ENCODE measurements at regions not wholly inside any gene's neighbourhood (a gene's known extent, or its start where the extent isn't known, plus 50 kb on each side); places are given as distances from the start of the nearest gene placed in this dataset.

DNA sequence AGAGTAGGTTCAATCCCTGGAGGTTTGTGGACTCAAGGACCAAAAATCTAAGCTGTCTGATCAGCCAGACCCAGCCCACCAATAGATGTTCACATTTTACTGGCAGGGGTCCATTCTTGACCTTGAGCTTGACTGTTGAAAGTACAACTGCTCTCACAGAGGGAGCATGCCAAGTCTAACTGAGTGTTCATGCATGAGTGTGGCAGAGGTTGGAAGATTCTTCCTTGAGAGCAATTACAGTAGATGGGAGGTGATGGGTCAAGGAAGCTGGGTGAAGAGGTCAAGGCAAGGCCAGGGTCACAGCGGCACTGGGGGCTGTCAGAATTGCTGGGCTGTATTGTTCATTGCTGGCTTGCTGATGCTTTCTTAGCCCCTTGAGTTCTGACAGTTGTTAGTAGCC, 202.8 kb upstream of the SVIL start:
- no peak overlapping the region for H3K4me3 ChIP-seq (ENCODE audit: low read depth, low read length)
- TF ChIP-seq, protein P1, sequence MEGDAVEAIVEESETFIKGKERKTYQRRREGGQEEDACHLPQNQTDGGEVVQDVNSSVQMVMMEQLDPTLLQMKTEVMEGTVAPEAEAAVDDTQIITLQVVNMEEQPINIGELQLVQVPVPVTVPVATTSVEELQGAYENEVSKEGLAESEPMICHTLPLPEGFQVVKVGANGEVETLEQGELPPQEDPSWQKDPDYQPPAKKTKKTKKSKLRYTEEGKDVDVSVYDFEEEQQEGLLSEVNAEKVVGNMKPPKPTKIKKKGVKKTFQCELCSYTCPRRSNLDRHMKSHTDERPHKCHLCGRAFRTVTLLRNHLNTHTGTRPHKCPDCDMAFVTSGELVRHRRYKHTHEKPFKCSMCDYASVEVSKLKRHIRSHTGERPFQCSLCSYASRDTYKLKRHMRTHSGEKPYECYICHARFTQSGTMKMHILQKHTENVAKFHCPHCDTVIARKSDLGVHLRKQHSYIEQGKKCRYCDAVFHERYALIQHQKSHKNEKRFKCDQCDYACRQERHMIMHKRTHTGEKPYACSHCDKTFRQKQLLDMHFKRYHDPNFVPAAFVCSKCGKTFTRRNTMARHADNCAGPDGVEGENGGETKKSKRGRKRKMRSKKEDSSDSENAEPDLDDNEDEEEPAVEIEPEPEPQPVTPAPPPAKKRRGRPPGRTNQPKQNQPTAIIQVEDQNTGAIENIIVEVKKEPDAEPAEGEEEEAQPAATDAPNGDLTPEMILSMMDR (IDR thresholded peaks at IDR 0.05; ENCODE audit: insufficient read depth, low read length, missing control alignments), result no peak
- ChIA-PET CTCF (interaction anchor here (0.6 kb wide), 1 partner anchor 10 kb away, joined by 3 read pairs; no protein-coding TSS in a partner anchor), POLR2A (no interaction called here)
- DNase-seq (ENCODE audit: low read depth, low spot score), result no peak

DNA sequence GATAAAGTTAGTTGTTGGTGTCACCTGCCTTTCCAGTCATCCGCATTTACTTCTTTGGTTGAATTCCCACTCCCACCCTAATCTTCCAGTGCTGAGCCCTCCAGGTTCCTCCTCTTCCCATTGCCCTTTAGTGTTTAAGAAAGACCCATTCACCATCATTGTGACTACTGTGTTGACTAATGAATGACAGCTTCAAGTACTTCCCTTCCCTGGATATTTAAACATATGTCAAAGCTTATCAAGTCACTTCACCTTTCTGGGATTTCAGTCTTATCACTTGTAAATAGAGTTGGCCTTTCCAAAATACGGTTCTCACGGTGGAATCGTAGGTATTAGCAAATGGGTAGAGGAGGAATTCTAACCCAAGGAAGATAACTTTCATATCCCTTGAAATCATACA, 201.6 kb upstream of the SVIL start:
- POLR2A ChIA-PET, result no interaction called here

DNA sequence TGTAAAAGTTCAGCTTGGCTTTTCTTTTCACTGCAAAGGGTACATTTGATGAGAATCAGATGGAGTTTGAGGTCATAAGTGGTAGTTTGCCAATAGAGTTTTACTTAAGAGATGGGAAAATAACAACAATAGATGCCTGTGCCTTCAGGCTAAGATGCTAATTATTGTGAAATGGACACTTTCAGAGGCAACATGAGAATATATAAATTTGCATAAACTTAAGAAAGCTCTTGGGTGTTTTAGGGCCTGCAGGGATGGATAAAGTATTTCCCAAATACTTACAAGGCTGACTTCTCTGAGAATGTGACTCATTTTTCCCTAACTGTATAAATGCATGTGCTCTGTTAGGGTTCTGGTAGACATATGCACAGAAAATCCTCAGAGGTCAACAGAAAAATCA, 200.3 kb upstream of the SVIL start:
- TF ChIP-seq, protein P1 (IDR thresholded peaks at IDR 0.05; ENCODE audit: insufficient read depth, low read length, missing control alignments), result no peak
- DNase-seq (ENCODE audit: low read depth, low spot score), result no peak
- ChIA-PET CTCF (no interaction called here), POLR2A (no interaction called here)
- H3K4me3 ChIP-seq (ENCODE audit: low read depth, low read length), result no peak overlapping the region

More for the DNA sequence above, 201.6 kb upstream of the SVIL start:
- TF ChIP-seq, protein P1 (IDR thresholded peaks at IDR 0.05; ENCODE audit: insufficient read depth, low read length, missing control alignments), result no peak
- H3K4me3 ChIP-seq (ENCODE audit: low read depth, low read length), result no peak overlapping the region
- CTCF ChIA-PET, result no interaction called here
- DNase-seq (ENCODE audit: low read depth, low spot score), result no peak

DNA sequence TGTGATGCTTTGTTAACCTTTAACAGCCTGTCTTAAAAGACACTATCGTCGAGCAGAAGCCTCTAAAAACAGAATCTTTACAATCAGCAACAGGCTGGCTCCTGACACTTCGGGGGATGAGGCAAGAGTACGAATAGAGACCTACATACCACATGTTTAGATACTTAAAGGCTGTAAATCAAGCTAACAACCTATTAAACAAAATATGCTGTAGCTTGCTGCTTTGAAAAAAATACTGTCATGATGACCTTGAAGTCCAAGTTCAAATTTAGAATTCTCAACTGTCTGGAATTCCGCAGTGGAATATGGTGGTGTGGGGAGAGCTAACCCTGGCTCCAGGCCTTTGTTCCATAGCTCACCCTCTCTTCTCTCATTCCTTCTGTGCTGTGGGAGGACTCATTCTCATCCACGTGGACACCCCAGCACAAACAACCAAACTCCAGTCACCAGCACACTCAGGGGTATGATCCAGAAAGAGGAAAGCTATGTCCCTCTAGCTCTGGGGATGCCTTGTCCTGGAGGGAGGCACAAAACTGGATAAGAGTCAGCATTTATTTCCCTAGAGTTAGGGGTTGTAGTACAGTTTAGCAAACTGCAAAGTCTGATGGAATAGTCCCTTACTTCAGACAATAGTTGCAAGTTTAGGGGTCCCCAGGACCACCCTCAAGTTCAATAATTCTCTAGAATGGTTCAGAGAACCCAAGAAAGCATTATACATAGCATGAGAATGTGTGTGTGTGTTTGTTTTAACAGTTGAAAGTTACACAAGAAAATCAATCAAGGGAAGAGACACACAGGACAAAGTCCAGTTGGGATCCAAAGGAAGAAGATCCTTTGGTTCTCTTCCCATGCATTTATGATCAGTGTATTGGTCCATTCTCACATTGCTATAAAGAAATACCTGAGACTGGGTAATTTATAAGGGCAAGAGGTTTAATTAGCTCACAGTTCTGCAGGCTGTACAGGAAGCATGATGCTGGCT, 196.1 kb upstream of the SVIL start:
- DNase-seq (ENCODE audit: low read depth, low spot score), result no peak
- TF ChIP-seq, protein P1 (IDR thresholded peaks at IDR 0.05; ENCODE audit: insufficient read depth, low read length, missing control alignments), result no peak
- CTCF ChIA-PET, result interaction anchor here (1.0 to 1.4 kb wide), 3 partner anchors 10 to 167 kb away, joined by 3 read pairs; no protein-coding TSS in a partner anchor
- no peak overlapping the region for H3K4me3 ChIP-seq (ENCODE audit: low read depth, low read length)
- POLR2A ChIA-PET, result no interaction called here

DNA sequence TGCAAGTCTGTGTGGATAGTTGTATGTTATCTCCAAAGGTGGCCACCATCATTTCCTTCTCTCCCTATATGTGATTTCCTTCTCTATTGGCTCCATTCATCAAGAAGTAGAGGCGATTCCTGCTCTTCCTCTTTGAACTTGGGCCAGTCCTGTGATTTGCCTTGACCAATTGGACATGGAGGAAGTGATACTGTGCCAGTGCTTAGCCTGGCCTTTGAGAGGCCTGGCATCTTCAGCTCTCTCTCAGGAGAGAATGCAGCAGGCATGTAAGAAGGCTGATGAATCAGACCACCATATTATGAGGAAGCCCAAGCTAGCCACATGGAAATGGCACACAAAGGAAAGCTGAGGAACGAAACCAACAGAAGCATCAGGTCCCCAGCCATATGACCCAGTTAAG, 195.0 kb upstream of the SVIL start:
- DNase-seq (ENCODE audit: low read depth, low spot score), result no peak
- TF ChIP-seq, protein P1 (IDR thresholded peaks at IDR 0.05; ENCODE audit: insufficient read depth, low read length, missing control alignments), result no peak
- H3K4me3 ChIP-seq (ENCODE audit: low read depth, low read length), result no peak overlapping the region
- ChIA-PET POLR2A (no interaction called here), CTCF (no interaction called here)

DNA sequence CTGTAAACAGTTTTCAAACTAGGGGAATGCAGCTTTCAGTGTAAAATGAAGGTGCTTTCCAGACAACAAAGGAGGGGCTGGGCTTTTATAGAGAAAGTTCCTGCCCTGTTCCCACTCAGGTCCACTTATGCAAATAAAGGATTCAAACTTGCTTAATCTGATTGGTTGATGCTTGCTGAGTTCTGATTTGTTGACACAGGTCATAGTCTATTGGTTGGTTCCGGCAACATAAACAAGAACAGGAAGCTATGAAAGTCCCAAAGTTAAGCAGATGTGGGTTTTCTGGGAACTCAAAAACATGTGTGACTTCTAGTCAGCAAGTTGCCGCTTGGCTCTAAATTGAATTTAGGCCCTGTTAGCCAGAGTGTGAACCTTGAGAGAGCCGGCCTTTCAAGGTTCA, 194.2 kb upstream of the SVIL start:
- POLR2A ChIA-PET, result no interaction called here
- no peak overlapping the region for H3K4me3 ChIP-seq (ENCODE audit: low read depth, low read length)
- DNase-seq (ENCODE audit: low read depth, low spot score), result no peak
- TF ChIP-seq, protein P1 (IDR thresholded peaks at IDR 0.05; ENCODE audit: insufficient read depth, low read length, missing control alignments), result no peak
- CTCF ChIA-PET, result no interaction called here

Data from AG04449 (cell line).